Activated naive CD8-positive, alpha-beta T cell treated with anti-CD3 and anti-CD28 coated beads for 36 hours (primary cell): ENCODE measurements at regions not wholly inside any gene's neighbourhood (a gene's known extent, or its start where the extent isn't known, plus 50 kb on each side); places are given as distances from the start of the nearest gene placed in this dataset.

Source experiments
- DNase-seq: peaks from one replicate; pipeline ENCODE4 v3.0.0; 2021
- H3K27ac Mint-ChIP-seq: one replicate; pipeline ENCODE4 v1.8.0; 2022; ENCODE audit warnings: mild to moderate bottlenecking, moderate library complexity, mixed read lengths
- H3K27me3 Mint-ChIP-seq: one replicate; pipeline ENCODE4 v1.8.0; 2022; ENCODE audit warnings: mild to moderate bottlenecking, mixed read lengths
- H3K36me3 Mint-ChIP-seq: one replicate; pipeline ENCODE4 v1.8.0; 2021; ENCODE audit warnings: mild to moderate bottlenecking, mixed read lengths
- H3K4me1 Mint-ChIP-seq: one replicate; pipeline ENCODE4 v1.8.0; 2021; ENCODE audit warnings: mixed read lengths
- H3K4me3 Mint-ChIP-seq: one replicate; pipeline ENCODE4 v1.8.0; 2022; ENCODE audit warnings: mild to moderate bottlenecking, moderate library complexity, mixed read lengths
- H3K9me3 Mint-ChIP-seq: one replicate; pipeline ENCODE4 v1.8.0; 2022; ENCODE audit warnings: mixed read lengths

- Mint-ChIP-seq H3K4me1 (no peaks in the 10 kb centered on the region), H3K9me3 (peaks cover 10% of the 10 kb centered on the region), H3K4me3 (no peak overlapping the region), H3K36me3 (no peaks in the 10 kb centered on the region), H3K27me3 (no peaks in the 10 kb centered on the region), H3K27ac (no peak overlapping the region)
- DNase-seq, result no peak
Measured at GRCh38 chr13:53601113-53601512, 572.5 kb downstream of the OLFM4 start.

- DNase-seq, result no peak
- no peak overlapping the region for H3K27ac Mint-ChIP-seq
- H3K4me3 Mint-ChIP-seq, result no peak overlapping the region
- H3K27me3 Mint-ChIP-seq, result no peaks in the 10 kb centered on the region
- H3K36me3 Mint-ChIP-seq, result no peaks in the 10 kb centered on the region
- no peaks in the 10 kb centered on the region for H3K4me1 Mint-ChIP-seq
- H3K9me3 Mint-ChIP-seq, result peaks cover 8% of the 10 kb centered on the region
Measured at GRCh38 chr13:53605326-53605725, 576.7 kb downstream of the OLFM4 start.

GRCh38 chr13:53612200-53612599, 583.6 kb downstream of the OLFM4 start:
- H3K4me3 Mint-ChIP-seq, result no peak overlapping the region
- H3K36me3 Mint-ChIP-seq, result no peaks in the 10 kb centered on the region
- H3K4me1 Mint-ChIP-seq, result no peaks in the 10 kb centered on the region
- no peak overlapping the region for H3K27ac Mint-ChIP-seq
- H3K27me3 Mint-ChIP-seq, result no peaks in the 10 kb centered on the region
- no peaks in the 10 kb centered on the region for H3K9me3 Mint-ChIP-seq
- no peak for DNase-seq

- no peak for DNase-seq
- H3K9me3 Mint-ChIP-seq, result no peaks in the 10 kb centered on the region
Measured at GRCh38 chr13:53622456-53622855, 593.8 kb downstream of the OLFM4 start.

GRCh38 chr13:53623146-53623545, 594.5 kb downstream of the OLFM4 start:
- no peak overlapping the region for H3K27ac Mint-ChIP-seq
- H3K36me3 Mint-ChIP-seq, result no peaks in the 10 kb centered on the region
- no peak overlapping the region for H3K4me3 Mint-ChIP-seq
- DNase-seq, result no peak
- H3K9me3 Mint-ChIP-seq, result no peaks in the 10 kb centered on the region
- no peaks in the 10 kb centered on the region for H3K27me3 Mint-ChIP-seq
- H3K4me1 Mint-ChIP-seq, result no peaks in the 10 kb centered on the region

More at GRCh38 chr13:53622456-53622855, 593.8 kb downstream of the OLFM4 start:
- Mint-ChIP-seq H3K4me1 (no peaks in the 10 kb centered on the region), H3K4me3 (no peak overlapping the region), H3K27me3 (no peaks in the 10 kb centered on the region), H3K27ac (no peak overlapping the region), H3K36me3 (no peaks in the 10 kb centered on the region)

- Mint-ChIP-seq H3K27me3 (no peaks in the 10 kb centered on the region), H3K9me3 (peaks cover 4% of the 10 kb centered on the region), H3K4me3 (no peak overlapping the region), H3K4me1 (no peaks in the 10 kb centered on the region), H3K27ac (no peak overlapping the region), H3K36me3 (no peaks in the 10 kb centered on the region)
- DNase-seq, result no peak
Measured at GRCh38 chr13:53631511-53631910, 602.9 kb downstream of the OLFM4 start.

- H3K36me3 Mint-ChIP-seq, result no peaks in the 10 kb centered on the region
- H3K4me3 Mint-ChIP-seq, result no peak overlapping the region
- no peaks in the 10 kb centered on the region for H3K27me3 Mint-ChIP-seq
- no peaks in the 10 kb centered on the region for H3K4me1 Mint-ChIP-seq
- no peak overlapping the region for H3K27ac Mint-ChIP-seq
- DNase-seq, result no peak
- peaks cover 3% of the 10 kb centered on the region for H3K9me3 Mint-ChIP-seq
Measured at GRCh38 chr13:53638040-53638439, 609.4 kb downstream of the OLFM4 start.

GRCh38 chr13:53642306-53642705, 613.7 kb downstream of the OLFM4 start:
- no peaks in the 10 kb centered on the region for H3K9me3 Mint-ChIP-seq
- H3K4me1 Mint-ChIP-seq, result no peaks in the 10 kb centered on the region
- no peak for DNase-seq
- no peaks in the 10 kb centered on the region for H3K36me3 Mint-ChIP-seq
- no peak overlapping the region for H3K4me3 Mint-ChIP-seq
- no peak overlapping the region for H3K27ac Mint-ChIP-seq
- no peaks in the 10 kb centered on the region for H3K27me3 Mint-ChIP-seq

- no peak overlapping the region for H3K27ac Mint-ChIP-seq
Measured at GRCh38 chr13:53648673-53649072, 620.1 kb downstream of the OLFM4 start.

GRCh38 chr13:53672005-53672404, 643.4 kb downstream of the OLFM4 start:
- no peaks in the 10 kb centered on the region for H3K27me3 Mint-ChIP-seq
- DNase-seq, result no peak
- H3K36me3 Mint-ChIP-seq, result no peaks in the 10 kb centered on the region
- peaks cover 15% of the 10 kb centered on the region for H3K9me3 Mint-ChIP-seq
- H3K4me1 Mint-ChIP-seq, result no peaks in the 10 kb centered on the region
- H3K27ac Mint-ChIP-seq, result no peak overlapping the region
- no peak overlapping the region for H3K4me3 Mint-ChIP-seq

More at GRCh38 chr13:53648673-53649072, 620.1 kb downstream of the OLFM4 start:
- DNase-seq, result no peak
- H3K4me3 Mint-ChIP-seq, result no peak overlapping the region
- H3K4me1 Mint-ChIP-seq, result no peaks in the 10 kb centered on the region
- no peaks in the 10 kb centered on the region for H3K9me3 Mint-ChIP-seq
- no peaks in the 10 kb centered on the region for H3K27me3 Mint-ChIP-seq
- H3K36me3 Mint-ChIP-seq, result no peaks in the 10 kb centered on the region

- Mint-ChIP-seq H3K9me3 (peaks cover 15% of the 10 kb centered on the region), H3K27me3 (no peaks in the 10 kb centered on the region), H3K36me3 (no peaks in the 10 kb centered on the region), H3K4me1 (no peaks in the 10 kb centered on the region), H3K27ac (no peak overlapping the region), H3K4me3 (no peak overlapping the region)
- DNase-seq, result no peak
Measured at GRCh38 chr13:53683146-53683545, 654.5 kb downstream of the OLFM4 start.

GRCh38 chr13:53683608-53684007, 655.0 kb downstream of the OLFM4 start:
- no peak for DNase-seq
- no peaks in the 10 kb centered on the region for H3K27me3 Mint-ChIP-seq
- no peaks in the 10 kb centered on the region for H3K36me3 Mint-ChIP-seq
- H3K4me1 Mint-ChIP-seq, result no peaks in the 10 kb centered on the region
- H3K9me3 Mint-ChIP-seq, result peaks cover 13% of the 10 kb centered on the region
- no peak overlapping the region for H3K27ac Mint-ChIP-seq
- no peak overlapping the region for H3K4me3 Mint-ChIP-seq

GRCh38 chr13:53691417-53691816, 662.8 kb downstream of the OLFM4 start:
- H3K36me3 Mint-ChIP-seq, result no peaks in the 10 kb centered on the region
- no peaks in the 10 kb centered on the region for H3K4me1 Mint-ChIP-seq
- H3K27ac Mint-ChIP-seq, result no peak overlapping the region
- no peak overlapping the region for H3K4me3 Mint-ChIP-seq
- no peaks in the 10 kb centered on the region for H3K27me3 Mint-ChIP-seq
- DNase-seq, result no peak
- peaks cover 3% of the 10 kb centered on the region for H3K9me3 Mint-ChIP-seq

- Mint-ChIP-seq H3K4me3 (no peak overlapping the region), H3K9me3 (peaks cover 8% of the 10 kb centered on the region), H3K27ac (no peak overlapping the region), H3K4me1 (no peaks in the 10 kb centered on the region), H3K27me3 (no peaks in the 10 kb centered on the region), H3K36me3 (no peaks in the 10 kb centered on the region)
- DNase-seq, result no peak
Measured at GRCh38 chr13:53694814-53695532, 666.4 kb downstream of the OLFM4 start.

GRCh38 chr13:53703371-53704080, 674.9 kb downstream of the OLFM4 start:
- no peaks in the 10 kb centered on the region for H3K27me3 Mint-ChIP-seq

GRCh38 chr13:53719281-53719680, 690.7 kb downstream of the OLFM4 start:
- Mint-ChIP-seq H3K27ac (no peak overlapping the region), H3K36me3 (no peaks in the 10 kb centered on the region), H3K4me1 (no peaks in the 10 kb centered on the region), H3K27me3 (no peaks in the 10 kb centered on the region), H3K4me3 (no peak overlapping the region), H3K9me3 (peaks cover 12% of the 10 kb centered on the region)
- DNase-seq, result no peak

More at GRCh38 chr13:53703371-53704080, 674.9 kb downstream of the OLFM4 start:
- Mint-ChIP-seq H3K36me3 (no peaks in the 10 kb centered on the region), H3K4me1 (no peaks in the 10 kb centered on the region), H3K9me3 (peaks cover 14% of the 10 kb centered on the region), H3K27ac (no peak overlapping the region), H3K4me3 (no peak overlapping the region)
- no peak for DNase-seq
